ENCODE measurements at regions not wholly inside any gene's neighbourhood (a gene's known extent, or its start where the extent isn't known, plus 50 kb on each side); places are given as distances from the start of the nearest gene placed in this dataset.

DNA sequence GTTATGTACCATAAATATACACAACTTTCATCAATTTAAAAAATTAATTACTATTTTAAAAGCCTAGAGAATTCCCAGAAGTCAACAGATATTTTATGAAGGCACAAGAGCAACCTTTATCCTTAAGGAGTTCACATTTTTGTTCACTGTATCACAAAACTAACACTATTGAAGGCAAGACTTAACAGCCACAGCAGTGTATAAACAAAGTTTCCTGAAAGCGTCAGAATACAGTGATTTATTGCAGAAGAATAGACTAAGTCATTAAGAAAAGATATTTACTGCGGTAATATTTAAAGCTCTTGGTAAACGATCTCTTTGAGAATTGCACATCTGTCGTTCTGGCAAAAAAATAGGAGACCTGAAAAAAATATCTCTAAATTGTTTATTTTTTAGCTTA, 419.3 kb upstream of the NBEA start:
- no peaks in the 10 kb centered on the region for H3K4me1 Mint-ChIP-seq
- no peaks in the 10 kb centered on the region for H3K36me3 Mint-ChIP-seq
- H3K27ac Mint-ChIP-seq: no peak overlapping the region
- ATAC-seq (no peak), DNase-seq (no peak)
- POLR2A ChIA-PET: no interaction called here
- H3K27me3 Mint-ChIP-seq: peaks cover 0 to 8% (median 0%) of the 10 kb centered on the region in 5 donors
- peaks cover 0 to 16% (median 0%) of the 10 kb centered on the region in 9 donors for H3K9me3 Mint-ChIP-seq
- no peak overlapping the region for H3K4me3 Mint-ChIP-seq

GRCh38 chr13:34523406-34523805, 418.7 kb upstream of the NBEA start:
- H3K36me3 Mint-ChIP-seq: no peaks in the 10 kb centered on the region

GRCh38 chr13:34533941-34534340, 408.1 kb upstream of the NBEA start:
- Mint-ChIP-seq H3K36me3 (peaks cover 0 to 6% (median 0%) of the 10 kb centered on the region in 3 donors), H3K27me3 (peaks cover 0 to 3% (median 0%) of the 10 kb centered on the region in 5 donors), H3K4me3 (no peak overlapping the region), H3K27ac (no peak overlapping the region), H3K9me3 (peaks cover 0 to 23% (median 10%) of the 10 kb centered on the region in 9 donors), H3K4me1 (no peaks in the 10 kb centered on the region)
- POLR2A ChIA-PET: no interaction called here
- no peak for DNase-seq
- no peak for ATAC-seq

More at GRCh38 chr13:34523406-34523805, 418.7 kb upstream of the NBEA start:
- DNase-seq (no peak), ATAC-seq (no peak)
- H3K4me3 Mint-ChIP-seq: no peak overlapping the region
- POLR2A ChIA-PET: no interaction called here
- H3K4me1 Mint-ChIP-seq: no peaks in the 10 kb centered on the region
- no peak overlapping the region for H3K27ac Mint-ChIP-seq
- H3K9me3 Mint-ChIP-seq: peaks cover 0 to 12% (median 0%) of the 10 kb centered on the region in 9 donors
- H3K27me3 Mint-ChIP-seq: peaks cover 0 to 8% (median 0%) of the 10 kb centered on the region in 5 donors

DNA sequence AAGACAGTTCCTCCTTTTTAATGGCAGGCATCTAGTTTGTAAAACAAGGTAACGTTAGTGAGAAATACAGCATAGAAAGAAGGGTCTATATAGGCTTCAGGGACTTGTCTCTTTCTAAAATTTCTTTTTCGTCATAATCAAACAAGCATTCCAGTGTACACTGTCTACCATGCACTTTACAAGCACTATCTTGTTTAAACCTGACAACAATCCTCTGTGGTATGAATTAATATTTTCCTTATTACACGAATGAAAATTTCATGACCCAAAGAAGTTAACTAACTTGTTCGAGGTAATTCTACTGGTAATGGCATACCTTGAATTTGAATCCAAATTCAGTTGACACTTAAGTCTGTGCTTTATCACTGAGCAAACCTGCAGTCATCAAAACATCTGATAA, 399.7 kb upstream of the NBEA start:
- Mint-ChIP-seq H3K4me3 (no peak overlapping the region), H3K27me3 (peaks cover 0 to 4% (median 0%) of the 10 kb centered on the region in 5 donors), H3K4me1 (no peaks in the 10 kb centered on the region), H3K9me3 (peaks cover 0 to 11% (median 2%) of the 10 kb centered on the region in 9 donors), H3K27ac (no peak overlapping the region), H3K36me3 (no peaks in the 10 kb centered on the region)
- DNase-seq (no peak), ATAC-seq (no peak)
- POLR2A ChIA-PET: no interaction called here

DNA sequence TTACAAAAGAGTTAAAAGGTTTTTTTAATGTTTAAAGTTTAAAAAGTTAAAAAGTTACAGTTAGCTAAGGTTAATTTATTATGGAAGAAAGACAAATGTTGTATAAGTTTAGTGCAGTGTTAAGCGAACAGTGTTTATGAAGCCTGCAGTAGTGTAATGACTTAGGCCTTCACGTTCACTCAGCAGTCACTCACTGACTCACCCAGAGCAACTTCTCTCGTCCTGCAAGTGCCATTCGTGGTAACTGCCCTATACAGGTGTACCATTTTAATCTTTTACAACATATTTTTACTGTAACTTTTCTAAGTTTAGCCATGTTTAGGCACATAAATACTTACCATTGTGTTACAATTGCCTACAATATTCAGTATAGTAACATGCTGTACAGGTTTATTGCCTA, 398.2 kb upstream of the NBEA start:
- POLR2A ChIA-PET: no interaction called here
- peak overlapping the region in 1 of 10 donors; percentile 65 for H3K27ac Mint-ChIP-seq
- peaks cover 0 to 4% (median 0%) of the 10 kb centered on the region in 5 donors for H3K27me3 Mint-ChIP-seq
- H3K9me3 Mint-ChIP-seq: peaks cover 0 to 7% (median 2%) of the 10 kb centered on the region in 9 donors
- no peak for DNase-seq
- no peak for ATAC-seq
- H3K4me1 Mint-ChIP-seq: no peaks in the 10 kb centered on the region
- H3K4me3 Mint-ChIP-seq: no peak overlapping the region
- H3K36me3 Mint-ChIP-seq: no peaks in the 10 kb centered on the region

DNA sequence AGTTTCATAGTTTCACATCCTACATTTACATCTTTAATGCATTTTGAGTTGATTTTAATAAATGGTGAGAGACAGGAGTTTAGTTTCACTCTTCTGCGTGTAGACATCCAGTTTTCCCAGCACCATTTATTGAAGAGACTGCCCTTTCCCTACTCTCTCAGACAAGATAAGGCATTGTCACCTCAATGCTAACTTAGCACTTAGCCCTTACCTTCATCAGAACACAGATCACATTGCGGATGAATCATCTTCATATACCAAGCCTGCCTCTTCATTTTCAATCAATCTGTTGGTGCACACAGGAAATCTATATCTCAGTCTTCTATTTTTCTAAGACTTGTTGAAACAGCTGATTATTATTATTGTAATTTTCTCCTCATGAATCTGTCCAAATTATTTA, 396.6 kb upstream of the NBEA start:
- POLR2A ChIA-PET: no interaction called here
- Mint-ChIP-seq H3K27me3 (peaks cover 0 to 4% (median 0%) of the 10 kb centered on the region in 5 donors), H3K9me3 (peaks cover 0 to 7% (median 0%) of the 10 kb centered on the region in 9 donors), H3K4me1 (no peaks in the 10 kb centered on the region), H3K27ac (no peak overlapping the region), H3K4me3 (no peak overlapping the region), H3K36me3 (no peaks in the 10 kb centered on the region)
- no peak for ATAC-seq
- no peak for DNase-seq

DNA sequence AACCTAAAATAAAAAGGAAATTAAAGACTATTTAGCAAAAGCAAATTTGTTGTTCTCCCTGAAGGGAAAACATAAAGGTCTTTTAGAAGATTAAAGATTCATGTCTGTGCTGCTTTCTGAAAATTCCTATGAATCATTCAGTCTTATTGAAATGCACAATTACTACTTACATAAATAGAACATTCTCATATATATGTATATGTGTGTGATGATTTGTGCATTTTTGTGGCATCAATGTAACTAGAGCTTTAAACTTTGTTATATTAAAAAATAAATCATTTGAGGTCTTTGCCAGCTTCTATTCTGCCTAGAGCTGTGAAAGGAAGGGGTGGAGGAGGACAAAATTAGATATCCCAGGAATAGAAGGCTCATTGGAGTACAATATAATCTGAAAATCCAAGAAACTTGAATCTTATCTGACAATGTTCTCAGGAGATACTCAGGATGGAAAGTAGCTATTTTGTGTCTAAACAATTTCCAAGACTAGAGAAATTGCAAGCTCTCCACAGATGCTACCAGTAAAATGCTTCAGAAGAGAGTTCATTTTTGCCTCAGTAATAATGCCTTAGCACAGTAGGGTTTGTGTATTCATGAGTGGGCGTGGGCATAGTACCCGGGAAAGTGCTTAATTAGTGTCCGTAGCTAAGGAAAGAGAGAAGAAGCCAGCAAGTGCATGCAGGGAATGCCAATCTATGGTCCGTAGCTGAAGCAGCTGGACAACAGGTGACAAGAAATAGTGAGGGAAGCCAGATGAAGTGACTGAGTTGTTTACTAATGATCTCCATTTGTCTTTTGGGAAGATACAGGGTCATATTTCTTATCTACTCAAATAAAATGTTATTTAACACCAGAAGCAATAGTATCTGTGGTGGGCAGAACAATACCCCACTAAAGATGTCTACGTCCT, 395.5 kb upstream of the NBEA start:
- POLR2A ChIA-PET: no interaction called here
- no peak overlapping the region for H3K27ac Mint-ChIP-seq
- peaks cover 0 to 4% (median 0%) of the 10 kb centered on the region in 5 donors for H3K27me3 Mint-ChIP-seq
- no peak for DNase-seq
- no peak overlapping the region for H3K4me3 Mint-ChIP-seq
- H3K9me3 Mint-ChIP-seq: peaks cover 0 to 7% (median 0%) of the 10 kb centered on the region in 9 donors
- no peaks in the 10 kb centered on the region for H3K36me3 Mint-ChIP-seq
- H3K4me1 Mint-ChIP-seq: no peaks in the 10 kb centered on the region
- ATAC-seq: no peak

DNA sequence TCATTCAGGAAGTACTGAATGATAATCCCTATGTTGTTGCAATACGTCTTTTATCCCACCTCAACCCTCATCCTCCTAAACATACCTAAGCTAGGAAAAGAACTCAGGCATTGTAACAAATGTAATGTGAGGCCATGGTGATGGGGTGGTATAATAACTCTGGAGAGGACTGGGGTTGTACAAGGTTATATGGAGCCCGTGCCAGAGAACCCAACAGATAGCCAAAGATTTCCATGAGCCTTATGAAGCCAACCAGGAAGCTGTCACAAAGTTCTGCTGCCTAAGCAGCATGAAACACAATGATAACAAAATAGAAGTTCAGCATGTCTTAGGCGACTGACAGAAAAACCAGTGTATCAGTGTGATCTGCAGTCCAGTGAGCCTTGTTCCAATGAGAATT, 394.1 kb upstream of the NBEA start:
- POLR2A ChIA-PET: no interaction called here
- no peak overlapping the region for H3K4me3 Mint-ChIP-seq
- ATAC-seq (no peak), DNase-seq (no peak)
- H3K27ac Mint-ChIP-seq: no peak overlapping the region
- peaks cover 0 to 4% (median 0%) of the 10 kb centered on the region in 5 donors for H3K27me3 Mint-ChIP-seq
- no peaks in the 10 kb centered on the region for H3K36me3 Mint-ChIP-seq
- H3K9me3 Mint-ChIP-seq: peaks cover 0 to 5% (median 0%) of the 10 kb centered on the region in 9 donors
- no peaks in the 10 kb centered on the region for H3K4me1 Mint-ChIP-seq

DNA sequence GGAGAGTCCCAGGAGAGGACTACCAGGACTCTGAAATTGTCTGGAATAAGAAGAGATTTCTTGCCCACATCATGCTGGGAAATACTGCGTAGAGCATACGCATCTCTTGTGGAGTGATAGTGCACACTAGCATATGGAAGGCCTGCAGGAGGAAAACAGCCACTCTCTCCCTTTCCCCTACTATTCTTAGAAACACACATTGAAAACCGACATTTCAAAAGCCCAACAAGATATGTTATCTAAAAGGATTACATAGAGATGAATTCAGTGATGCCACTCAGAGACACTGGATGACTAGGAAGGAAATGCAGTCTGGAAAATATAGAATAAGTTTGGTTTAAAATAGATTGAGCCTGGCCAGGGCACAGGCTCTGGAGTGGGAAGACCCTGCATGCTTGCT, 388.7 kb upstream of the NBEA start:
- ATAC-seq (no peak), DNase-seq (no peak)
- Mint-ChIP-seq H3K27ac (no peak overlapping the region), H3K9me3 (peaks cover 0 to 10% (median 0%) of the 10 kb centered on the region in 9 donors), H3K36me3 (no peaks in the 10 kb centered on the region), H3K4me3 (no peak overlapping the region), H3K27me3 (peaks cover 0 to 19% (median 0%) of the 10 kb centered on the region in 5 donors), H3K4me1 (no peaks in the 10 kb centered on the region)
- POLR2A ChIA-PET: no interaction called here

GRCh38 chr13:34555988-34556387, 386.1 kb upstream of the NBEA start:
- no peak overlapping the region for H3K4me3 Mint-ChIP-seq
- ATAC-seq (no peak), DNase-seq (no peak)
- POLR2A ChIA-PET: no interaction called here
- H3K4me1 Mint-ChIP-seq: no peaks in the 10 kb centered on the region
- peaks cover 0 to 10% (median 0%) of the 10 kb centered on the region in 9 donors for H3K9me3 Mint-ChIP-seq
- no peaks in the 10 kb centered on the region for H3K36me3 Mint-ChIP-seq
- H3K27me3 Mint-ChIP-seq: peaks cover 0 to 21% (median 0%) of the 10 kb centered on the region in 5 donors
- no peak overlapping the region for H3K27ac Mint-ChIP-seq

- POLR2A ChIA-PET: no interaction called here
- H3K4me3 Mint-ChIP-seq: no peak overlapping the region
- ATAC-seq (no peak), DNase-seq (no peak)
- H3K27ac Mint-ChIP-seq: no peak overlapping the region
- H3K9me3 Mint-ChIP-seq: peaks cover 0 to 14% (median 2%) of the 10 kb centered on the region in 9 donors
- H3K4me1 Mint-ChIP-seq: no peaks in the 10 kb centered on the region
- H3K36me3 Mint-ChIP-seq: no peaks in the 10 kb centered on the region
- peaks cover 0 to 16% (median 2%) of the 10 kb centered on the region in 5 donors for H3K27me3 Mint-ChIP-seq
Measured at GRCh38 chr13:34561033-34561432, 381.0 kb upstream of the NBEA start.

DNA sequence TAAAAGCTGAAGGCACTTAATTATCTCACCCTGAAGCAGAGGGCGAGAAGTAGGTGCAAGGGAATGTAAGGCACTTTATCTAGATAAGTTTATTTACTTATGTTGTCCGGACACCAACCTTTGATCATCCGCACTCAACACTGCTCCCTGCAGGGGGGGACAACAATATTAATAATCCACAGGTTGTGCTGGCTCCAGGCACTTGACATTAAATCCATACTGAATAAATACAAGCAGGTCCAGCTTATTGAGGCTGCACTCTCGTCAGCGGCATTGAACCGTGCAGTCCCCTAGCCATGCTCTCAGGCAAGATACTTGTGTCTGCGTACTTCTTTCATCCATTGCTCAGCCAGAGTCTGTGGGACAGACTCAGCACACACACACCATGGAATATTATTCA, 374.5 kb upstream of the NBEA start:
- Mint-ChIP-seq H3K4me1 (no peaks in the 10 kb centered on the region), H3K27ac (no peak overlapping the region), H3K27me3 (peaks cover 0 to 6% (median 0%) of the 10 kb centered on the region in 5 donors), H3K4me3 (no peak overlapping the region), H3K9me3 (peaks cover 0 to 9% (median 2%) of the 10 kb centered on the region in 9 donors), H3K36me3 (no peaks in the 10 kb centered on the region)
- ATAC-seq (no peak), DNase-seq (no peak)
- POLR2A ChIA-PET: no interaction called here

GRCh38 chr13:34570698-34571353, 371.2 kb upstream of the NBEA start:
- H3K36me3 Mint-ChIP-seq: no peaks in the 10 kb centered on the region
- no peaks in the 10 kb centered on the region for H3K27me3 Mint-ChIP-seq
- ATAC-seq: no peak
- POLR2A ChIA-PET: no interaction called here
- H3K9me3 Mint-ChIP-seq: peaks cover 0 to 3% (median 0%) of the 10 kb centered on the region in 9 donors
- H3K4me3 Mint-ChIP-seq: no peak overlapping the region
- DNase-seq: no peak
- H3K4me1 Mint-ChIP-seq: no peaks in the 10 kb centered on the region
- H3K27ac Mint-ChIP-seq: no peak overlapping the region

Measured in naive thymus-derived CD8-positive, alpha-beta T cell (primary cell).